ENCODE measurements at regions not wholly inside any gene's neighbourhood (a gene's known extent, or its start where the extent isn't known, plus 50 kb on each side); places are given as distances from the start of the nearest gene placed in this dataset.

DNA sequence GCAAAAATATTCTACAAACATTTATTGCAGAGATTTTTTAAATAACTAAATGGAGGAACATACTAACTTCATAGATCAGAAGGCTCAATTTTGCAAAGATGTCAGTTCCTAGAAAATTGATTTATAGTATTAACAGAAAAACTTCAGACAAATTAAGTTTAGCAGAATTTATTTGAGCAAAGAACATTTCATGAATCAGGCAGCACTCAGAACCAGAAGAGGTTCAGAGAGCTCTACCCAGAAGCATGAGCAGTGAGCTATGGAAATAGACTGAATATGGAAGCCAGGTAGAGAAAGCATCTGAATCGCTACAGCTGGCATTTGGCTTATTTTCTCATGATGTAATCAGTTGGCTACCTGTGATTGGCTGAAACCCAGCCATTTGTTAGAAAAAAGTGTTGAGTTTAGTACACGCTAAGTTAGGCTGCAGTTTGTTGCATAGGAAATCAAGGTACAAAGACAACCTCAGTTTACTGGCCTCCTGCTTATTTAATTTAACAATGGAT lies 174.5 kb upstream of the TAB2 start:
- TF ChIP-seq, protein P1, sequence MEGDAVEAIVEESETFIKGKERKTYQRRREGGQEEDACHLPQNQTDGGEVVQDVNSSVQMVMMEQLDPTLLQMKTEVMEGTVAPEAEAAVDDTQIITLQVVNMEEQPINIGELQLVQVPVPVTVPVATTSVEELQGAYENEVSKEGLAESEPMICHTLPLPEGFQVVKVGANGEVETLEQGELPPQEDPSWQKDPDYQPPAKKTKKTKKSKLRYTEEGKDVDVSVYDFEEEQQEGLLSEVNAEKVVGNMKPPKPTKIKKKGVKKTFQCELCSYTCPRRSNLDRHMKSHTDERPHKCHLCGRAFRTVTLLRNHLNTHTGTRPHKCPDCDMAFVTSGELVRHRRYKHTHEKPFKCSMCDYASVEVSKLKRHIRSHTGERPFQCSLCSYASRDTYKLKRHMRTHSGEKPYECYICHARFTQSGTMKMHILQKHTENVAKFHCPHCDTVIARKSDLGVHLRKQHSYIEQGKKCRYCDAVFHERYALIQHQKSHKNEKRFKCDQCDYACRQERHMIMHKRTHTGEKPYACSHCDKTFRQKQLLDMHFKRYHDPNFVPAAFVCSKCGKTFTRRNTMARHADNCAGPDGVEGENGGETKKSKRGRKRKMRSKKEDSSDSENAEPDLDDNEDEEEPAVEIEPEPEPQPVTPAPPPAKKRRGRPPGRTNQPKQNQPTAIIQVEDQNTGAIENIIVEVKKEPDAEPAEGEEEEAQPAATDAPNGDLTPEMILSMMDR (IDR thresholded peaks at IDR 0.05; ENCODE audit: poor library complexity) = no peak
- TF ChIP-seq EZH2 (IDR thresholded peaks at IDR 0.05; ENCODE audit: borderline replicate concordance) (no peak), EZH2phosphoT487 (IDR thresholded peaks at IDR 0.05; ENCODE audit: low read depth, severe bottlenecking, unreplicated experiment) (no peak)

Data from hepatocyte (in vitro differentiated cells).